ENCODE measurements at regions not wholly inside any gene's neighbourhood (a gene's known extent, or its start where the extent isn't known, plus 50 kb on each side); places are given as distances from the start of the nearest gene placed in this dataset.
A peak's percentile ranks its signal among the peaks of the same experiment; 100 is the strongest.
"Not testable (repeated sequence)": the region's sequence is repeated elsewhere in the genome, so short reads cannot be mapped to it uniquely, and the experiment has no call there.

DNA sequence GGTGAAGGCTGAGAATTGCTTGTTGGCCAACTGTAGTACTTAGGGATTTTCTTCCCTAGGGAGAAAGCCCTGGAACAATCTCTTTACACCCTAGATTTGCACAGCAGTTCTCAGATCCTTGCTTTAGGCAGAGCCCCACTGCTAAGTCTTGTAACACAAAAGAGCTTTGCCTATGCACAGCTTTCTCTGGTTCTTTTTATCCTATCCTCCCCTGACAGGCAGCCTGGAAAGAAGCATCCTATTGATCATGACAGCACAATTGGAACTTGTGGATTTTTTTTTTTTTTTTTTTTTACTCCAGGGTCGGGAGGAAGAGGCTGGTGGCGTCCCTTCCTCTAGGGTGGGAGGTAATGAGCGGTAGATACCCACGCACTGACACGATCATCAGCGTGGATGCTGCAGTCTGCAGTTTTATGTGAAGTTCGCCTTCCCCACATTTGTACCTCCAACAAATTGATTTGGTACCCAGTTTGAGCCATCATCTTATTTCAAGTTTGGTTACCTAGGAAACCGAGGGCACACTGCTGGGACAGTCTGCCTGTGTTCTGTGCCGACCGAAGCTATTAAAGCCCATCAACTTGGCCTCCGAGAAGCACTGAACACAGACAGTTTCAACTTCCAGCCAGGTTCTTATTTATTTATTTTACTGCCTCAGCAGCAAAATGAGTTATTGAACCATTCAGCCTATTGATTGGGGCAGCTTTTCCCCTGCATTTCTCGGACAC is 110.1 kb downstream of the NRN1 start:
- DNase-seq: no peak

- DNase-seq: no peak
Measured at GRCh38 chr6:5894357-5894756, 112.4 kb downstream of the NRN1 start.

- no peak for DNase-seq
Measured at GRCh38 chr6:5893295-5893694, 113.4 kb downstream of the NRN1 start.

- no peak for DNase-seq
Measured at GRCh38 chr6:5892669-5893068, 114.1 kb downstream of the NRN1 start.

GRCh38 chr6:5878792-5879191 is 127.9 kb downstream of the NRN1 start:
- no peak for DNase-seq

- no peak for DNase-seq
Measured at GRCh38 chr6:5876076-5876475, 130.6 kb downstream of the NRN1 start.

DNA sequence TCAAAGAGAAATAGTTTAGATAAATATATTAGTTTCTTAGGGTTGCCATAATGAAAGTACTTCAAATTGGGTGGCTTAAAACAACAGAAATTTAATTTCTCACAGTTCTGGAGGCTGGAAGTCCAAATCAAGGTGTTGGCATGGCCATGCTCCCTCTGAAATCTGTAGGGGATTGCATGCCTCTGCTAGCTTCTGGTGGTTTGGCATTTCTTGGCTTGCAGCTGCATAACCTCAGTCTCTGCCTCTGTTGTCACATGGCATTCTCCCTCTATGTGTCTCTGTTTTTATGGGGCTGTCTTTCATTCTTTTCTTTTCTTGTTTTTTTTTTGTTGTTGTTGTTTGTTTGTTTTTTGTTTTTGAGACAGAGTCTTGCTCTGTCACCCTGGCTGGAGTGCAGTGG is 132.7 kb downstream of the NRN1 start:
- not testable (repeated sequence) for DNase-seq

- DNase-seq: no peak
Measured at GRCh38 chr6:5871296-5871695, 135.4 kb downstream of the NRN1 start.

DNA sequence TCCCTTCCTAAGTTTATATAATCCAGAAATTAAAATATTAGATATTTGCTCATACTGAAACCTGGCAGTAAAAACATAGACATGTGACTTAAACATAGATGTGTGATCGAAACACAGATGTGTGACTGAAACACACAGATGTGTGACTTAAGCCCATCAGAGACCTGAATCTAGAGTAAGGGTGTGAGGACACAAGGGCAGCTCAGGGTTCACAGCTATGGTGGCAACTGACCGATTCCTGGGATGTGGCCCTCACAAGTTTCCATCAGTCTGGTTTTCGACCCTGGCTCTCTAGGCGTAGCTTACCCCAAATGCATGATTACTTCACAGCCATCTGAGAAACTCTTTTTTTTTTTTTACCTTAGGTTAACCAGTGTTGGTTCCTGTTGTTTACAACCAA is 137.0 kb downstream of the NRN1 start:
- no peak for DNase-seq

DNA sequence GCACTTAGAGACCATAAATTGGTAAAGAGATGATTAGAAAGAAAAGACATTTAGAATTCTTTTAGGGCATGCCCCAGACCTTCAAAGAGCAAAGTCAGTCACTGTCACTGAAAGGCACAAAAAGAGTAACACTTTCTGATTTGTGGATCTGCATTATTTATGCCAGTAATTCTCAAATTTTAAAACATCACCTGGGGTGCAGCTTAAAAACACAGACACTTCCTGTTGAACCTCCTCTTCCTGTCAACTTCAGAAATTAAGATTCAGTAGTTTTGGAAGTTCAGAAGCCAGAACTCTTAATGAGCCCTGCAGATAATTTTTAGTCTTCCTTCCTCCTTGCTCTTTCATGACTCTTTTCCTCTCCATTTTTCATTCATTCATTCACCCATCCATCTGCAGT is 137.5 kb downstream of the NRN1 start:
- DNase-seq: no peak

DNA sequence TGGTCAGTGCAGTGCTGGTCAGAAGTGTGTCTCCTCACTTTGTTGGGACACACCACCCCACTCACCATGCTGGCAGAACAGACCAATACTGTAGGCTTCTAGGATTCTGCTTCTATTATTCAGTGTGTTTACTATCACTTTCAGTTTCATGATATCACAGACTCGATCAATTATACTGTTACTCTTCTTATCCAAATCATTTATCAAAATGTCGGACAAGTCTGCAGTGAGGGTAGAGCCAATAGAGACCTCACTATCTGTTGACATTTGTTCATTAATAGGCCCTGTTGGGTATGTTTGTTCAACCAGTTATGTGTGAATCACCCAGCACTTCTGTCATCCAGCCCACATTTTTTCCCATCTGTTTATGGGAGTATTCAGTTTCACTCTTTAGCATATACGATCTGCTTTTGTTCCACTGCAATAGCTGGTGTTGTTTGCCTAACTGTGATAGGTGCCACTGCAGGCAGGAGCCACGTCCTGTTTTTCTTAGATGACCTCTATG is 140.1 kb downstream of the NRN1 start:
- DNase-seq: no peak

GRCh38 chr6:5865506-5866031 is 141.2 kb downstream of the NRN1 start:
- DNase-seq: no peak

GRCh38 chr6:5860849-5861248 is 145.9 kb downstream of the NRN1 start:
- DNase-seq: no peak

- DNase-seq: no peak
Measured at GRCh38 chr6:5855787-5856470, 150.8 kb downstream of the NRN1 start.

- no peak for DNase-seq
Measured at GRCh38 chr6:5854899-5855298, 151.8 kb downstream of the NRN1 start.

DNA sequence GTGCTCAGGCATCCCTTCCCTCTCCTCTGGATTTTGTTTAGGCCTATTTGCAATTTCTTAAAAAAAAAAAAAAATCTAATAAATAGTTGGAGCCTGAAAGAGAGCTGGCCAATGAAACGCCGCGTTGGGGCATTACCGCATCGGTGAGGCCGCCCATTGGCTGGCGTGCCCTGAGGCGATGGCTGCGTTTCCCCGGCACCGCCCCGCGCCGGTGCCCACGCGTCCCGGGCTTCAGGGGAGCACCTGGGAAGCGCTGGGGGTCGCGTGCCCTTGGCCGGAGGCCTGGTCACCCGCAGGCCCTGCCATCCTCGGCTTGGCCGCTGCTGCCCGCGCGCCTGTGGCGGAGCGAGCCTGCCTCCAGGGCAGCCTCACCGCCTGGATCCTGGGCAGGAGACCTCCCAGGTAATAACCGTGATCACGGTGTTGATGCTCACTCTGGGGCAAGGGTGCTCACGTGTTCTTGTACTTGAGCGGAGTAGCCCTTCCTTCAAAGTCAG is 155.4 kb downstream of the NRN1 start:
- DNase-seq: peak; percentile 6

GRCh38 chr6:5850848-5851255 is 155.9 kb downstream of the NRN1 start:
- DNase-seq: no peak

DNA sequence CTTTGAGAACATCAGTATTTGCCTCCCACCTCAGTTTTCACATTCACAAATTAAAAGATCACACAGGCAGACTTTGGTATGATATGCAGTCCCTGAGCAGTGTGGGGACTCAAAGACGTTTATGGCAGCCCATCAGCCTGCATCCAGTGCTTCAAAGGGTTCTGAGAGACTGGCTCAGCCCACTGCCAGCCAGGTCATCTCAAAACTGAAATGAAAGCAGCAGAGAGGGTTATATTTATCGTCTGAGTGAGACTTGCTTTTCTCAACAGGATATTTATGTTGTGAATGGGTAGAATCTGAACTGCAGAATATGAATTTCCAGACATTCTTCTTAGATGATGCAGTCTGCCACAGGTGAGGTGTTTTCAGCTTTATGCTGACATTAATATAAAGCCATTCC is 159.8 kb downstream of the NRN1 start:
- DNase-seq: no peak

- DNase-seq: no peak
Measured at GRCh38 chr6:5846335-5846734, 160.4 kb downstream of the NRN1 start.

GRCh38 chr6:5843078-5843477 is 163.6 kb downstream of the NRN1 start:
- DNase-seq: no peak

DNA sequence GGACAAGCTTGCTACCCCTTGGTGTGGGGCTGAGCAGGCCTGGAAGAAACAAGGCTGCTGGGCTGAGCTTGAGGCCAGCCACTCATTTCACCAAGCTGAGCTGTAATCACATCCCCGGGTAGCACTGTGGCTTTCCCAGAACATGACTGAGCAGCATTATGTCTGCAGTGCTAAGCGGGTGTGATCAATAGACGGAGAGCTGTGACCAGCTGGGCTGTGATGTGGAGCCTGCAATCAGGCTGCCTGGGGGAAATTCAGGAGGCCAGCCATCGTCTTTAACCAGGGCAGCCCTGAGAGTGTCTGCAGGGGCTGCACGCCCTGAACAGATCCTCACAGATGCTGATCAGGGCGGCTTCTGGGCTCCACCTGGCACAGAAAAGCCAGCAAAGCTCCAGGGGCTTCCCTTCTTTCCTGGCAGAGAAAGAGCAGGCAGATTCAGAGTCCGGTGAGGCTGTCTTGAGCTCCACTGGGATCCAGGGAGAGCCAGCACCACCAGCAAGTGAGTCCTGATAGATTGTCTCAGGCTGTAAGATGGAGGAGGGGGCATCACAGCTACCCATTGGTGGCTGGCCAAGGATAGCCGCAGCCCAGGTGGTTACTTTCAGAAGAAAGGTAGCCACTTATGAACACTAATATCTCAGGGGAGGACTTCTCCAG is 165.9 kb downstream of the NRN1 start:
- DNase-seq: no peak

DNA sequence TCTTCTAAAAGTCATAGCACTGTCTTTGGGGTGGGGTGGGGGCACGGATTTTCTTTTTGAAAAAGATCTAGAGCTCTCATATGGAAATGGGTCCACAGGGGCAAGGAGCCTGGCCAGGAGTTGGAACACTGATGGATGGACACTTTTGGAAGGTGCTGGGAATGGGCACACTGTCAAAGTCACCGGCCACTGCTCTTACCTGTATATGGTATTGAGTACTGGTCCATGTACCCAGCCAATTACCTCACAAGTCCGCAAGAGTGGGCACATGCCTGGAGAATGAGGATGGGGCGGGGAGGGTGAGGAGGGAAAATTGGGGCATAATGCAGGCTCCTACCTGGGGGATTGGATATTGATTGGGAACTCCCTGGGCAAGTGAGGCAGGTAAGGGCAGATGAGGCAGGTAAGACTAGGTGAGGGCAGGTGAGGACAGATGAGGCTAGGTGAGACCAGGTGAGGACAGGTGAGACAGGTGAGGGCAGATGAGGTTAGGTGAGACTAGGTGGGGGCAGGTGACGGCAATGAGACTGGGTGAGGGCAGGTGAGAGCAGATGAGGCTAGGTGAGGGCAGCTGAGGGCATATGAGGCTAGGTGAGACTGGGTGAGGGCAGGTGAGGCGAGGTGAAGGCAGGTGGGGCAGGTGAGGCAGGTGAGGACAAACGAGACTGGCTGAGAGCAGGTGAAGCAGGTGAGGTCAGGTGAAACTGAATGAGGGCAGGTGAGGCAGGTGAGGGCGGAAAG is 167.9 kb downstream of the NRN1 start:
- DNase-seq: no peak

GRCh38 chr6:5837323-5837722 is 169.4 kb downstream of the NRN1 start:
- no peak for DNase-seq
